GM12878 (cell line): ENCODE measurements at regions not wholly inside any gene's neighbourhood (a gene's known extent, or its start where the extent isn't known, plus 50 kb on each side); places are given as distances from the start of the nearest gene placed in this dataset.

Experiments
- ATAC-seq: fragments of 200-7000 bp; cut with Tn5 transposase; 3 replicates; pipeline ENCODE4 v1.9.1; 2020; ENCODE audit warnings: mild to moderate bottlenecking, moderate library complexity
- BruUV-seq: library from RNA; stranded (reverse); fragments of 400-500 nt; replicated peaks from 2 replicates; lab custom pipeline; 2021; lab: Mats Ljungman, UMichigan
- CTCF ChIA-PET: fragments of 300-600 bp; sonication (Branson Sonifier 250); formaldehyde crosslinking; extraction: SDS; loops from one replicate; lab custom pipeline; 2021; ENCODE audit warnings: inconsistent platforms; lab: Yijun Ruan, JAX
- POLR2A ChIA-PET: fragments of 350-600 bp; formaldehyde crosslinking; extraction: SDS; loops from one replicate; lab custom pipeline; 2021; ENCODE audit warnings: inconsistent platforms; lab: Charles Lee
- RAD21 ChIA-PET: fragments of 300-600 bp; sonication (Branson Sonifier 250); formaldehyde crosslinking; loops from one replicate; lab custom pipeline; 2023; ENCODE audit warnings: antibody characterized with exemption; ENCODE audit not compliant: unreplicated experiment; lab: Charles Lee
- SMC1A ChIA-PET: fragments of 300-600 bp; sonication (Branson Sonifier 250); formaldehyde crosslinking; loops from one replicate; lab custom pipeline; 2023; ENCODE audit not compliant: unreplicated experiment, uncharacterized antibody; lab: Charles Lee
- DNase-seq: peaks from one replicate; pipeline ENCODE4 v3.0.0-alpha.2; 2011; ENCODE audit warnings: low read depth, low spot score
- FAIRE-seq: peaks from 3 replicates; lab custom pipeline; 2011; peaks lifted over from hg19 to GRCh38; lab: Jason Lieb, UNC
- H2AFZ ChIP-seq: 2 replicates; pipeline ENCODE4 v1.6.0; 2011; ENCODE audit warnings: low read depth, low read length, control low read depth; ENCODE audit not compliant: control insufficient read depth
- H3K27ac ChIP-seq: 2 replicates; pipeline ENCODE4 v1.5.1; 2011; ENCODE audit warnings: control low read depth; ENCODE audit not compliant: control insufficient read depth, insufficient read depth
- H3K27me3 ChIP-seq, 2 experiments: replicated peaks in 1 of 2; 2 replicates each; pipeline versions ENCODE4 v1.6.0 to v1.6.1; 2011; ENCODE audit warnings: low read length in 1 of 2; ENCODE audit not compliant: control insufficient read depth in 2 of 2, insufficient read depth in 2 of 2
- H3K36me3 ChIP-seq, 2 experiments: 2 replicates each; pipeline ENCODE4 v1.5.1; 2011; ENCODE audit warnings: low read length in 1 of 2; ENCODE audit not compliant: control insufficient read depth in 2 of 2, insufficient read depth in 2 of 2
- H3K4me1 ChIP-seq: 2 replicates; pipeline ENCODE4 v1.6.1; 2011; ENCODE audit warnings: mild to moderate bottlenecking, low read length, moderate library complexity, mixed read lengths; ENCODE audit not compliant: control insufficient read depth, insufficient read depth
- H3K4me2 ChIP-seq: 2 replicates; pipeline ENCODE4 v1.6.0; 2011; ENCODE audit warnings: control low read depth; ENCODE audit not compliant: control insufficient read depth, insufficient read depth
- H3K4me3 ChIP-seq: fragments of 200-600 bp; sonication (generic); 2 replicates; pipeline ENCODE4 v1.5.1; 2016
- H3K79me2 ChIP-seq: 2 replicates; pipeline ENCODE4 v1.6.0; 2011; ENCODE audit warnings: low read length; ENCODE audit not compliant: control insufficient read depth, insufficient read depth
- H3K9ac ChIP-seq: 2 replicates; pipeline ENCODE4 v1.8.0; 2011; ENCODE audit warnings: low read length, control low read depth, mixed read lengths; ENCODE audit not compliant: control insufficient read depth, insufficient read depth
- H3K9me3 ChIP-seq: replicated peaks from 3 replicates; pipeline ENCODE4 v1.5.1; 2011; ENCODE audit warnings: mild to moderate bottlenecking, low read length; ENCODE audit not compliant: control insufficient read depth, insufficient read depth
- H4K20me1 ChIP-seq: 2 replicates; pipeline ENCODE4 v1.6.0; 2011; ENCODE audit not compliant: control insufficient read depth, insufficient read depth
- EGR1 ChIP-seq, 2 experiments: IDR thresholded peaks; 1 replicate in 1 of 2; 2 replicates in 1 of 2; pipeline ENCODE4 v1.6.1; 2011 to 2012; ENCODE audit warnings: low read depth in 2 of 2, low read length in 2 of 2, borderline replicate concordance in 1 of 2, mild to moderate bottlenecking in 1 of 2, moderate library complexity in 1 of 2
- EP300 ChIP-seq, 2 experiments: fragments of 150-350 bp in 1 of 2; IDR thresholded peaks; 2 replicates each; pipeline ENCODE4 v1.6.1; 2011 to 2012; ENCODE audit warnings: low read depth in 2 of 2, low read length in 2 of 2, borderline replicate concordance in 1 of 2, improper control_type of control experiment in 1 of 2, inconsistent platforms in 1 of 2; ENCODE audit not compliant: control insufficient read depth in 1 of 2
- PAX5 ChIP-seq: IDR thresholded peaks from 2 replicates; pipeline ENCODE4 v1.6.1; 2011; ENCODE audit warnings: low read depth, low read length, borderline replicate concordance
- RAD51 ChIP-seq: fragments of 450-650 bp; IDR thresholded peaks from 2 replicates; pipeline ENCODE4 v1.6.1; 2016; ENCODE audit warnings: moderate library complexity, mild to moderate bottlenecking, inconsistent platforms
- SMAD1 ChIP-seq: fragments of 450-650 bp; IDR thresholded peaks from 2 replicates; pipeline ENCODE4 v1.6.1; 2018; ENCODE audit warnings: mild to moderate bottlenecking, low read depth; ENCODE audit not compliant: partially characterized antibody
- SREBF1 ChIP-seq: IDR thresholded peaks from 2 replicates; pipeline ENCODE4 v1.6.1; 2012; ENCODE audit warnings: mild to moderate bottlenecking, low read length
- WGBS: methylation state at CpG from one replicate; pipeline ENCODE4 v1.1.6; 2016; ENCODE audit warnings: low lambda C conversion rate; ENCODE audit not compliant: insufficient replicate concordance, insufficient coverage; ENCODE audit errors: missing lambda C conversion rate; 5-methylcytosine and 5-hydroxymethylcytosine counted together
- in situ Hi-C: fragments of 300-500 bp; cut with MboI; formaldehyde crosslinking; loops from 9 replicates; pipeline ENCODE4 v1.14.3; 2018; ENCODE audit warnings: mixed read lengths
- intact Hi-C: fragments of 100-400 bp; cut with micrococcal nuclease; formaldehyde crosslinking; loops from one replicate; pipeline ENCODE4 v1.14.2; 2022; ENCODE audit not compliant: unreplicated experiment
- TF ChIP-seq, protein P1 (sequence below): fragments of 450-650 bp; IDR thresholded peaks from 2 replicates; pipeline ENCODE4 v1.6.1; 2017; ENCODE audit warnings: borderline replicate concordance

DNA sequence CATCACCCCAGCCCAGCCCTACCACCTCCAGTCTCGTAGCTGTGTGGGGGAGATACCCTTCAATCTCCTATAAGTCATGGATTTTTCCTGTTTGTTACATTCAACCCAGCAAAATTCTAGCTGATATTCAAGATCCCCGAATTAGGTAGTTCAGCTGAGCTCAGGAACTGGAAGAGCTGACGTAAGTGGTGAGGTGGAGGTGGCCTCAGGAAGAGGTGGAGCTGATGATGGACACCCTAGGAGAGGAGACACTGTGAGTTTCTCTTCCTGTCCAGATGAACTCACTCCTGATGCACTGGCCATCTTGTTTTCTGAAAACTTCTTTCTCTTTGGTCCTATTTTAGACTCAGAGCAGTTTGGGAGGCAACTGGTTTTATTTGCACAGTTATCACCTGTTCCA is 90.5 kb upstream of the PITRM1 start:
- Histone ChIP-seq H3K4me1 (no peaks in the 10 kb centered on the region), H4K20me1 (no peaks in the 10 kb centered on the region), H3K79me2 (no peaks in the 10 kb centered on the region), H2AFZ (no peak overlapping the region), H3K4me2 (no peak overlapping the region), H3K9me3 (no peaks in the 10 kb centered on the region), H3K27ac (no peak overlapping the region), H3K4me3 (no peak overlapping the region), H3K27me3 (no peaks in the 10 kb centered on the region; a peak in 1 of 4 replicates), H3K36me3 (no peaks in the 10 kb centered on the region), H3K9ac (no peak overlapping the region)
- no peak for DNase-seq
- WGBS = 17% methylated on average over 3 of the region's 3 CpGs
- no peak for ATAC-seq
- POLR2A ChIA-PET = no interaction called here
- intact Hi-C loops = no loop called here
- no TSS peak for BruUV-seq
- FAIRE-seq = no peak
- CTCF ChIA-PET = no interaction called here
- SMC1A ChIA-PET = no interaction called here
- in situ Hi-C loops = no loop called here
- RAD21 ChIA-PET = no interaction called here
- TF ChIP-seq EP300 (IDR thresholded peaks at IDR 0.05; ENCODE audit: borderline replicate concordance in 1 of 2, control insufficient read depth in 1 of 2, low read depth in 2 of 2, low read length in 2 of 2) (no peak), EGR1 (IDR thresholded peaks at IDR 0.05; ENCODE audit: borderline replicate concordance in 1 of 2, low read depth in 2 of 2, low read length in 2 of 2) (no peak), SREBF1 (no peak), PAX5 (no peak)
- TF ChIP-seq, protein P1, sequence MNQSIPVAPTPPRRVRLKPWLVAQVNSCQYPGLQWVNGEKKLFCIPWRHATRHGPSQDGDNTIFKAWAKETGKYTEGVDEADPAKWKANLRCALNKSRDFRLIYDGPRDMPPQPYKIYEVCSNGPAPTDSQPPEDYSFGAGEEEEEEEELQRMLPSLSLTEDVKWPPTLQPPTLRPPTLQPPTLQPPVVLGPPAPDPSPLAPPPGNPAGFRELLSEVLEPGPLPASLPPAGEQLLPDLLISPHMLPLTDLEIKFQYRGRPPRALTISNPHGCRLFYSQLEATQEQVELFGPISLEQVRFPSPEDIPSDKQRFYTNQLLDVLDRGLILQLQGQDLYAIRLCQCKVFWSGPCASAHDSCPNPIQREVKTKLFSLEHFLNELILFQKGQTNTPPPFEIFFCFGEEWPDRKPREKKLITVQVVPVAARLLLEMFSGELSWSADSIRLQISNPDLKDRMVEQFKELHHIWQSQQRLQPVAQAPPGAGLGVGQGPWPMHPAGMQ = no peak

DNA sequence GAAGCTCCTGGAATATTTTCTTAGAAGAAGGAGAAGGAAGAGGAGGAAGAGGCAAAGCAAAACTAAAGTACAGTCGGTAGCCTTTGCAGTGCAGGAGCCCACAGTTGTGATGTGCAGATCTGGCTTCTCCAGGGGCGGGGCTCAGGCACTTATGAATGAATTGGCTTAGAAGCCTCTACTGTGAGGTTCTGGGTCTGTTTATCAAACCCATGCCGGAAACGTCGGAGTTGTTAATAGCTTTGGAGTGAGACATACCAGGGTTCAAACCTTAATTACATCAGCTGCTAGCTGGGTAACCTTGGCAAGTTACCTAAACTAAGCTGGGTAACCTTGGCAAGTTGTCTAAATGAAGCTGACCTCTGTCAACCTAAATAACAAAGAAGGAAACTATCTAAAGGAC is 89.3 kb upstream of the PITRM1 start:
- ChIA-PET SMC1A (interaction anchor here (1.4 kb wide), 1 partner anchor 9 kb away, joined by 3 read pairs; no protein-coding TSS in a partner anchor), RAD21 (no interaction called here), CTCF (interaction anchor here (0.6 kb wide), 1 partner anchor 1396 kb away, joined by 3 read pairs; no protein-coding TSS in a partner anchor), POLR2A (no interaction called here)
- Histone ChIP-seq H3K79me2 (no peaks in the 10 kb centered on the region), H3K36me3 (no peaks in the 10 kb centered on the region), H2AFZ (no peak overlapping the region), H3K27ac (no peak overlapping the region), H4K20me1 (no peaks in the 10 kb centered on the region), H3K4me2 (no peak overlapping the region), H3K9ac (no peak overlapping the region), H3K4me1 (no peaks in the 10 kb centered on the region), H3K9me3 (no peaks in the 10 kb centered on the region), H3K27me3 (no peaks in the 10 kb centered on the region; a peak in 1 of 4 replicates), H3K4me3 (no peak overlapping the region)
- TF ChIP-seq RAD51 (no peak), SMAD1 (no peak)
- ATAC-seq = no peak
- WGBS = 42% methylated on average over 5 of the region's 5 CpGs
- DNase-seq = no peak
- BruUV-seq = no TSS peak
- no peak for FAIRE-seq
- in situ Hi-C loops = no loop called here
- intact Hi-C loops = no loop called here
